Smooth muscle cell (in vitro differentiated cells): ENCODE measurements at regions not wholly inside any gene's neighbourhood (a gene's known extent, or its start where the extent isn't known, plus 50 kb on each side); places are given as distances from the start of the nearest gene placed in this dataset.

Experiments used
- DNase-seq: peaks from one replicate; lab custom pipeline; 2025; ENCODE audit not compliant: unreplicated experiment; lab: John Stamatoyannopoulos, UW
- H2AFZ ChIP-seq: fragments of 200-600 bp; sonication (generic); 2 replicates; pipeline ENCODE4 v1.6.0; 2016; ENCODE audit warnings: antibody characterized with exemption, low read depth, mild to moderate bottlenecking
- H3F3A ChIP-seq: fragments of 200-600 bp; sonication (generic); 2 replicates; pipeline ENCODE4 v1.6.0; 2017; ENCODE audit warnings: antibody characterized with exemption, low read depth
- H3K27ac ChIP-seq: fragments of 200-600 bp; sonication (generic); 2 replicates; pipeline ENCODE4 v1.5.1; 2016; ENCODE audit warnings: low read depth, mild to moderate bottlenecking
- H3K27me3 ChIP-seq: fragments of 200-600 bp; sonication (generic); 2 replicates; pipeline ENCODE4 v1.6.1; 2016; ENCODE audit warnings: low read depth, mild to moderate bottlenecking
- H3K36me3 ChIP-seq: fragments of 200-600 bp; sonication (generic); 2 replicates; pipeline ENCODE4 v1.5.1; 2016; ENCODE audit warnings: low read depth
- H3K4me1 ChIP-seq: fragments of 200-600 bp; sonication (generic); 2 replicates; pipeline ENCODE4 v1.5.1; 2016; ENCODE audit warnings: low read depth
- H3K4me2 ChIP-seq: fragments of 200-600 bp; sonication (generic); 2 replicates; pipeline ENCODE4 v1.6.0; 2016; ENCODE audit warnings: mild to moderate bottlenecking
- H3K4me3 ChIP-seq: fragments of 200-600 bp; sonication (generic); 2 replicates; pipeline ENCODE4 v1.5.1; 2016; ENCODE audit warnings: mild to moderate bottlenecking
- H3K79me2 ChIP-seq: fragments of 200-600 bp; sonication (generic); 2 replicates; pipeline ENCODE4 v1.6.0; 2016; ENCODE audit warnings: low read depth, mild to moderate bottlenecking
- H3K9ac ChIP-seq: fragments of 200-600 bp; sonication (generic); 2 replicates; pipeline ENCODE4 v1.6.0; 2016; ENCODE audit warnings: low read depth
- H3K9me3 ChIP-seq: fragments of 200-600 bp; sonication (generic); replicated peaks from 2 replicates; pipeline ENCODE4 v1.5.1; 2016; ENCODE audit warnings: low read depth
- H4K20me1 ChIP-seq: fragments of 200-600 bp; sonication (generic); 2 replicates; pipeline ENCODE4 v1.6.0; 2016; ENCODE audit warnings: low read depth
- WGBS: methylation state at CpG from one replicate; pipeline ENCODE4 v1.1.7; 2016; ENCODE audit warnings: low lambda C conversion rate; 5-methylcytosine and 5-hydroxymethylcytosine counted together
- TF ChIP-seq, protein P1 (sequence below): fragments of 200-600 bp; sonication (generic); IDR thresholded peaks from 2 replicates; pipeline ENCODE4 v1.5.1; 2017; ENCODE audit warnings: borderline replicate concordance, mild to moderate bottlenecking, antibody characterized with exemption; ENCODE audit not compliant: insufficient read depth, poor library complexity, severe bottlenecking

DNA sequence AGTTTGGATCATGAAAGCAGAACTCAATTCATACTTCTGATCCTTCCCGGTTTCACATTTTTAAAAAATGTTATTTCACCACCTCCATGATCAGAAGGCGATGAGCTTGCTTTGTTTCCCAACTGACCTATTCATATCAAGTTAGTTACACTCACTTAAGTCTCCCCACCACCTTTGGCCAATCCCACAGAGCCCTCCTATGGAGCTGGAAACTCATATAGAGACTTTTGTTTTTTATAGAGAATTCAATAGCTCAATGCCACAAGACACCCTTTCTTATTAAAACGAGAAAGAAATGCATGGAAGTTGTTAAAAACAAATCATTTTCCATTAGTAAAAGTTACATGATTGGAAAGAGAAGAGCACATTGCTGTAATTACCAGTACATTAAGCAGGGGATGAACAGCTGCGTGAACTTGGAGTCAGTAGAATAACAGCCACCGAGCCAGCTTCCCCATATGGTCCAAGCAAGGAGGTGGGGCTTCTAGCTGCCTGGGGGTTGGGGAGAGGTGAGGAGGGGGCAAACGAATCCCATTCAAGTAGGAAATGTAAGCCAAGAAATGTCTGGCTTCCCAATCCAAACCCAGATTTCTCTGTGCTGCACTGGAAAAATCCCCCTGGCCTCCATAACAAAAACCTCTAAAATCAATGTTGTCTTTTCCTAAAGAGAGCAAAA, 614.5 kb downstream of the IRS1 start:
- Histone ChIP-seq H3K9me3 (no peaks in the 10 kb centered on the region), H4K20me1 (no peaks in the 10 kb centered on the region), H3K4me3 (no peak overlapping the region), H3K27me3 (no peaks in the 10 kb centered on the region), H2AFZ (peak overlapping the region; percentile 56), H3K4me2 (peak overlapping the region; percentile 34), H3F3A (no peaks in the 10 kb centered on the region), H3K79me2 (no peaks in the 10 kb centered on the region), H3K4me1 (peaks cover 15% of the 10 kb centered on the region), H3K27ac (no peak overlapping the region), H3K36me3 (no peaks in the 10 kb centered on the region), H3K9ac (no peak overlapping the region)
- no peak for DNase-seq
- TF ChIP-seq, protein P1, sequence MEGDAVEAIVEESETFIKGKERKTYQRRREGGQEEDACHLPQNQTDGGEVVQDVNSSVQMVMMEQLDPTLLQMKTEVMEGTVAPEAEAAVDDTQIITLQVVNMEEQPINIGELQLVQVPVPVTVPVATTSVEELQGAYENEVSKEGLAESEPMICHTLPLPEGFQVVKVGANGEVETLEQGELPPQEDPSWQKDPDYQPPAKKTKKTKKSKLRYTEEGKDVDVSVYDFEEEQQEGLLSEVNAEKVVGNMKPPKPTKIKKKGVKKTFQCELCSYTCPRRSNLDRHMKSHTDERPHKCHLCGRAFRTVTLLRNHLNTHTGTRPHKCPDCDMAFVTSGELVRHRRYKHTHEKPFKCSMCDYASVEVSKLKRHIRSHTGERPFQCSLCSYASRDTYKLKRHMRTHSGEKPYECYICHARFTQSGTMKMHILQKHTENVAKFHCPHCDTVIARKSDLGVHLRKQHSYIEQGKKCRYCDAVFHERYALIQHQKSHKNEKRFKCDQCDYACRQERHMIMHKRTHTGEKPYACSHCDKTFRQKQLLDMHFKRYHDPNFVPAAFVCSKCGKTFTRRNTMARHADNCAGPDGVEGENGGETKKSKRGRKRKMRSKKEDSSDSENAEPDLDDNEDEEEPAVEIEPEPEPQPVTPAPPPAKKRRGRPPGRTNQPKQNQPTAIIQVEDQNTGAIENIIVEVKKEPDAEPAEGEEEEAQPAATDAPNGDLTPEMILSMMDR, result no peak
- WGBS, result 83% methylated on average over 6 of the region's 6 CpGs

DNA sequence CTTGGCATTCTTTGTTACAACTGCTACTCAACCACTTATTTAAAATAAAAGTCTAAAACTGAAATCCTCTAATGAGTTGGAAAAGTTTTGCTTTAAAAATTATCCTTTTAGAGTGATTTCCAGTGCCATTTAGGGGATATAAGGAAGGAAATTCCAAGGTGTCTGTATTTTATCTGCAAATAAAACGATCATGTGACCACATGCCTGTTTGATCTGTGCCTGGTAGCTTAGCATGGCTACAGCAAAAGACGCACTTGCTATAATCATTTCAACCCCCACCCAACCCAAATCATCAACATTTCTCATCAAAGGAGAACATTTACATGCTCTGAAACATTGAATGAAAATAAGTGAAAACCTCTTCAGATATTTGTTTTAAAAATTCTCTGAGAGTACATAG, 615.1 kb downstream of the IRS1 start:
- Histone ChIP-seq H3K4me3 (no peak overlapping the region), H3K79me2 (no peaks in the 10 kb centered on the region), H3K27ac (no peak overlapping the region), H3F3A (no peaks in the 10 kb centered on the region), H3K9me3 (no peaks in the 10 kb centered on the region), H3K36me3 (no peaks in the 10 kb centered on the region), H2AFZ (no peak overlapping the region), H4K20me1 (no peaks in the 10 kb centered on the region), H3K4me1 (peaks cover 15% of the 10 kb centered on the region), H3K9ac (no peak overlapping the region), H3K27me3 (no peaks in the 10 kb centered on the region), H3K4me2 (no peak overlapping the region)
- TF ChIP-seq, protein P1, result no peak
- DNase-seq, result no peak
- WGBS, result 92% methylated on average over 2 of the region's 2 CpGs

DNA sequence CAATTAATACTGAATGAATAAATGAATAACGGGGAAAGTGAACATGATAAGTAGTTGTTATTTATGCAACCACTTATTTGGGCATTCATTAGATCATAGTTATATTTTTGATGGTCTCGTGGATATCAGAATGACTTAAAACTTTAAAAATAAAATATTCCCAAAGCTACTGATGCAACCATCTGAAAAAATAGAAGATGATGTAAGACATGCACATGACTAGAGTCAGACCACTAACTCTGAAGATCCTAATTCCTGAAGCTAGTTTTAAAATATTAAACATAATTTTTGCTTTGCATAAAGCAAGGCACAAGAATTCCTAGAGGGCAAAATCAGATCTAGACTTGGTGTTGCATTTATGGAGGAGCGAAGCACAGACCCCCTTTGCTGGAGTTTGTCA, 616.1 kb downstream of the IRS1 start:
- TF ChIP-seq, protein P1, result no peak
- H3K9ac ChIP-seq, result no peak overlapping the region
- no peak overlapping the region for H3K4me2 ChIP-seq
- no peak overlapping the region for H3K27ac ChIP-seq
- H4K20me1 ChIP-seq, result no peaks in the 10 kb centered on the region
- no peaks in the 10 kb centered on the region for H3K79me2 ChIP-seq
- no peak overlapping the region for H2AFZ ChIP-seq
- H3F3A ChIP-seq, result no peaks in the 10 kb centered on the region
- peaks cover 15% of the 10 kb centered on the region for H3K4me1 ChIP-seq
- H3K9me3 ChIP-seq, result no peaks in the 10 kb centered on the region
- 97% methylated on average over 3 of the region's 3 CpGs for WGBS
- H3K27me3 ChIP-seq, result no peaks in the 10 kb centered on the region
- H3K36me3 ChIP-seq, result no peaks in the 10 kb centered on the region
- DNase-seq, result no peak
- H3K4me3 ChIP-seq, result no peak overlapping the region

DNA sequence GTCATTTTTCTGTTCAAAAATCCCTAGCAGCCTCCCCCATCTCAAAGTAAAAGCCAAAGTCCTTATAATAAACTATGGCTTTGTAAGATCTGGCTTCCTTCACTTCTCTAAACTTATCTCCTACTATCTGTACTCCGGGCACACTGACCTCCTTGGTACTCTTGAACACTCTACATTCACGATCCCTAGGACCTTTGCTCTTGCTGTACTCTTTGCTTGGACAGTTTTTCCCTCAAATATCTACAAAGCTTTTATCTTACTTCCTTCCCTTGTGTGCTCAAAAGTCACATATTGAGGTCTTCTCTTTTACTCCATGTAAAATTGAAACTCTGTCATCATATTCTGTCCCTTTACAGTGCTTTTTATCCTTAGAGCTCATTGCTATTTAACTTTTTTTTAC, 616.6 kb downstream of the IRS1 start:
- H3K27ac ChIP-seq, result no peak overlapping the region
- no peaks in the 10 kb centered on the region for H3K79me2 ChIP-seq
- no peaks in the 10 kb centered on the region for H4K20me1 ChIP-seq
- H3K4me1 ChIP-seq, result peaks cover 15% of the 10 kb centered on the region
- no peak for DNase-seq
- no peaks in the 10 kb centered on the region for H3K27me3 ChIP-seq
- no peaks in the 10 kb centered on the region for H3F3A ChIP-seq
- H3K4me2 ChIP-seq, result no peak overlapping the region
- no peak overlapping the region for H3K4me3 ChIP-seq
- WGBS, result 98% methylated on average over 2 of the region's 2 CpGs
- H3K9me3 ChIP-seq, result no peaks in the 10 kb centered on the region
- H2AFZ ChIP-seq, result no peak overlapping the region
- H3K36me3 ChIP-seq, result no peaks in the 10 kb centered on the region
- TF ChIP-seq, protein P1, result no peak
- no peak overlapping the region for H3K9ac ChIP-seq
